GM19023 (cell line): ENCODE measurements at regions not wholly inside any gene's neighbourhood (a gene's known extent, or its start where the extent isn't known, plus 50 kb on each side); places are given as distances from the start of the nearest gene placed in this dataset.
"Not testable (repeated sequence)": the region's sequence is repeated elsewhere in the genome, so short reads cannot be mapped to it uniquely, and the experiment has no call there.

ENCODE experiments used
- ATAC-seq: cut with Tn5 transposase; IDR thresholded peaks from one replicate; pipeline ENCODE4 v1.9.1; 2021; ENCODE audit warnings: mild to moderate bottlenecking, moderate library complexity; ENCODE audit not compliant: unreplicated experiment

DNA sequence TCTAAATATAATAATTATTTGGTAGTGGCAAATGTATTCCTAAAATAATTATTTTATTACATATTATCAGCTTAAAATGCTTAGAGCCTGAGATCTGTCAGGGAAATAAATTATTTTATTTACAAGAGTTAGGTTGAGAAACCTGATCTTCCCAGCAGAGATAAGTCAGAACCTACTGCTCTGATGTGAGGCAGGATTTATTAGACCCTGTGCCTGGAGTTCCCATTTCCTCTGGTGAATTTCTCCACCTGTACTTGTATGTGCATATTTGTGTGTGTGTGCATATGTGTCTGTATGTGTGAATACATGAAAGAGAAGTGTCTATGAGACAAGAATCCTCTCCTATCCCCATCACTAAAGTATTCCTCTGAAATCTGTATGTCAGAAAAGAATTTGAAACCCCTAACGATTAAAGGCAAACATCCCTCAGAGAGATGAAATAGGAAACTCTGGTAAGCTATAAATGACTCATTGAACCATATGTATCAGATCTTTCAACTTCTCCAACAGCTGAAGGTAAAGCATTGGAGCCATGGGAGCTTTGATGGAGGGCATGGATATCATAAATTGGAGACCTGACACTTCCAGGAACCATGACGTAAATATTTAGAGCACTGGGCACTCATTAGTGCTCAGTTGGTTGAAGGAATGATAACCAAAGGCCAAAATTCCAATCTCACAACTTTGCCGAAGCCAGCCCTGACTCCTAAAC is 190.9 kb downstream of the XPNPEP1 start:
- no peak for ATAC-seq

GRCh38 chr10:109729895-109730294 is 193.4 kb downstream of the XPNPEP1 start:
- ATAC-seq = not testable (repeated sequence)

DNA sequence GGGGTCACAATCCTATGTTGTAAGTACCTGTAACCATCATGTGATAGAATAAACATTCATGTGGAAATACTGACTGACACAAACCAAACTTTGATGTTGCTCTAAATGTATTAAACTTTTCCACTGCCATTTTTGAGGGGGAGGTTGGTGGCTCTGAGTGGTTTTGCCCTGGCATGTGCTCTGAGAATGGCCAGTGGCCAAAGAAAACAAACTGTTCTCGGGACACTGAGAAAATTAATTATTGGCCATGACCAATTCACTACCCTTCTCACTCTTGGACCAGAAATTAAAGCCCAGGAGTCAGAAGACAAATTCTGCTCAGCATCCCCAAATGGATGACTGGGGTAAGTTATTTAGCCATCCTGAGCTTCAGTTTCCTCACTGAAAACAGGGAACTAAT is 195.9 kb downstream of the XPNPEP1 start:
- ATAC-seq = no peak

- ATAC-seq = no peak
Measured at GRCh38 chr10:109726473-109726872, 196.8 kb downstream of the XPNPEP1 start.

- no peak for ATAC-seq
Measured at GRCh38 chr10:109723305-109723704, 200.0 kb downstream of the XPNPEP1 start.

DNA sequence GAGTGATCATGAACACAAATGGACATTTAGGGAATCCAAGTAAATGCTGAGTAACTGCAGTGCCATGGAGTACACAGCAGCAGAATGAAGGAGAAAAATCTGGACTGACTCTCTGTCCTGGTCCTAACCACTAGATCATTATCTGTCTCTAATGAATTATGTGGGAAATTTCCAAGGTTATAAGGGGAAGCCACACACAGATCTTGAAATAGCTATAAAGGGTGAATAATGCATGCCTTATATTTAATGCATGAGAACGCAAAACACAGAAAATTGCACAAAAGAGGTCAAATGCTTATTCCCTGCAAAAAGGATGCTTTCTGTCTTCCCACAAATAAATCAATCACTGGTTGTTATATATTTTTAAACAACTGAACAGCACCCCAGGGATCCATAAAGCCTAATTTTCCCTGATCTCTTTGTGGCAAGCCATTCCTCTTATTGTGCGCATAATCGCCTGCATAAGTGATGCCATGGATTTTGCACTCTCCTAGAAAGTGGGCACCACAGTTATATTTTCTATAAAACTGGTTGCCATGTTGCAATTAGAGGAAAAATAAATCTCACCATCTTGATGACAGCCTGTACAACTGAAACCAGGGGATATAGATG is 201.8 kb downstream of the XPNPEP1 start:
- no peak for ATAC-seq

DNA sequence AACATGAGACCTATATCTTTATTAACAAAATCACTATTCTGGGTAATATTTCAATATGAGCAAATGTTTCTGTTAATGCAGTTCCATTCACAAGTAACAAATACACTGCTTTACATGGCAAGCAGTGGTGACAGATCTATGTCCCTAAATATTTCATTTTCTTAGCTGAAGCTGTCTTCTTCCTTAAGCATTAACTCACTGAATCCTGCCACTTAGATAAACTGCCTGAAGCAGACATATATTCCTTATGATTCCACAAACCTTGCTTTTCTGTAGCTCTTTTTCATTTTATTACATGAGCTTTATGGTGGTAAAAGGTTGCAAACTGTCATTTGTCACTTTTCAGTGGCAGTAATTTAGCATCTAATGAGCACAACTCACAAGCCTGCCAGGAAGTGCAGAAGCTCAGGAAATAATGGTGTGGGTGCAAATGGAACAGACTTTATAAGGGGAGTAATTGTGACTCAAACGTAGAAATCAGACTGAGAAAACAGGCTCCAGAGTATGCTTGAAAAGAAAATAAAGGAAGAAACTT is 217.2 kb downstream of the XPNPEP1 start:
- no peak for ATAC-seq

GRCh38 chr10:109701633-109702215 is 221.6 kb downstream of the XPNPEP1 start:
- no peak for ATAC-seq

DNA sequence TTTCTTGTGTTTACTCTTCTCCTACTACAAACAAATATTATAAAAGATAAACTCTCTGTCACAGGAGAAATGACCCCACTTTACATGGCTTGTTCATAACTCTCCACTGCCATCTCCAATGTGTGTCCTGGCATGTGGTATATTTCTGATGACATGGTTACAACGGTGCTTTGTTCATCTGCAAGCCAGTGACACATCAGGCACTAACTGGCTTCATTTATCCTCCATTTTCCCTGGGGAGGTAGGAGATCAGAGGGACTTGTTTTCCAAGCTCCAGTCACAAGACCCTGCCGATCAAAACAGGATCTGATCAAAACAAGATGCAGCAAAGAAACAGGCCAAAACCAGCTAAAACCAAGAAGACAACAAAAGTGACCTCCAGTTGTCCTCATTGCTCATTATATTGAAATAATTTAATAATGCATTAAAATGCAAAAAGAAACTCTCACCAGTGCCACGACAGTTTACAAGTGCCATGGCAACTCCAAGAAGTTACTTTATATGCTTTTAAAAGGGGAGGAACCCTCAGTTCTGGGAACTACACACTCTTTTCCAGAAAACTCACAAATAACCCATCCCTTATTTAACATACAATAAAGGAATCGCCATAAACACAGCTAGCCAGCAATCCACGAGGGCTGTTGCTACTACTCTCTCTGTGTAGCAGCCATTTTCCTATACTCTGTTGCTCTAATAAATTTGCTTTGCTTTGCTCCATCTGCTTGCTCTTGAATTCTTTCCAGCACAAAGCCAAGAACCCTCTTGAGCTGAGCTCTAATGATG is 224.2 kb downstream of the XPNPEP1 start:
- no peak for ATAC-seq

- no peak for ATAC-seq
Measured at GRCh38 chr10:109698086-109698485, 225.2 kb downstream of the XPNPEP1 start.

DNA sequence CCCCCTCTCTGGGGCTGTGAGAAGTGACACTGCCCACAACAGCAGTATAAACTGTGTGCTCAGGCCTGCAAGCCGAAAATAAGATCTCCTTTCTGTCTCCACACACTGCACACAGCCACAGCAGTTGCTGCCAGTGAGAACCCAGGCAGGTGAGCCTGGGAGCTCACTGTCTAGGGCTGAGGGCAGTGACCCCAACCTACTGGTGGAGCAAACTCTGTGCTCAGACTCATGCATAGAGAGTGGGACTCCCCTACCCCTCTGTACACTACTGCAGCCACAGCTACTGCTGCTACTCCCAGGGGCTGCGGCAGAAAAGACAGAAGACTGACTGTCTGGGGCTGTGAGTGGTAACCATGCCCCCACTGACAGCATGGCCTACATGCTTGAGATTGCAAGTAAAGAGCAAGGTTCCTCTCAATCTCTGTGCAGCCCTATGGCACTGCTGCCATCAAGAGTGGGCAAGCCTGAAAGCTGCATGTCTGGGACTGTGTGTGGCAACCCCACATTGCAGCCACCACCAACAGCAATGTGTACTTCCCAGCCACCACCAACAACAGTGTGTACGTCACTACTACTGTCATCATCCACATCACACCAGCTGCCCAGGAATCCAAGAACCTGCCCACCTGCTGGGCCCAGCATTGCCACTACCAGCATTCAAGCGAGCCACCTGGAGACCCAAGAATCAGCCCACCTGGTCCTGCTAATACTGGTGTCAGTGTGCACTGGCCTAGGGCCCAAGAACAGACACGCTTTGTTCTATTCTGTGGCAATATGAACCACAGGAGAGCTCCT is 226.1 kb downstream of the XPNPEP1 start:
- no peak for ATAC-seq

DNA sequence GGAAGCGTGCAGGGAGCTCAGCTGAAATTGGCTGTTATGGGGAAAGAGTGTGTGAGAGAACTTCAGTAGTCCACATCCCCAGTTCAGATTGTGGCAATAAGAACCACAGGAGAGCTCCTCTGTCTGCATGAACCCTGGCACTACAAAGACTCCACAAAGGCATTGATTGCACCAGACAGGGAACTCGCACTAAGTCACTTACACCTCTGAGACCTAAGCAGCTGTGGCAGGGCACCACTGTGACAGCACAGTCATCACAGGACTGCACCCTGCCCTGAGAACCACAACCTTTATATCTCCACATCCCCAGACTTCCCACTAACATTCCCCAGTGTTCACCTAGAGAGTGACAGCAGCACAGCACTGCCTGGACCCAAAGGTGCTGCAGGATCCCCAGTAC is 226.8 kb downstream of the XPNPEP1 start:
- ATAC-seq = no peak

GRCh38 chr10:109695988-109696387 is 227.3 kb downstream of the XPNPEP1 start:
- no peak for ATAC-seq

DNA sequence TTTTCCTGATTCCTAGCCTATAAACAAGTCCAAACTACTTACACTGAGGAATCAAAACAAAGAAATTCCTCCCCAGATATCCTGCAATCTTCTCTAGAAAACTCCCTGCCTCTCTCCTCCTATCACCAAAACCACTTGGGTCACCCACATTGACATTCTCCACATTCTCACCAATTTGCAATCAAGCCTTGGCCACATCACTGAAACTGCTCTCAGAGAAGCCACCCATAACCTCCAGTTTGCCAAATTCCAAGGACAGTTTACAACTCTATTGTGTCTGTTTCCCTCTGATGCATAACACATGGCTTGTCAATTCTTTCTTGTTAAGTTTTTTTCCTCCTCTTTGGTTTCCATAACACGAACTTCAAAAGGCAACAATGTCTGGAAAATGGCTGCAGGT is 233.5 kb downstream of the XPNPEP1 start:
- no peak for ATAC-seq

- ATAC-seq = no peak
Measured at GRCh38 chr10:109679478-109679877, 243.8 kb downstream of the XPNPEP1 start.

GRCh38 chr10:109678857-109679256 is 244.5 kb downstream of the XPNPEP1 start:
- no peak for ATAC-seq

GRCh38 chr10:109676703-109677102 is 246.6 kb downstream of the XPNPEP1 start:
- ATAC-seq = no peak

DNA sequence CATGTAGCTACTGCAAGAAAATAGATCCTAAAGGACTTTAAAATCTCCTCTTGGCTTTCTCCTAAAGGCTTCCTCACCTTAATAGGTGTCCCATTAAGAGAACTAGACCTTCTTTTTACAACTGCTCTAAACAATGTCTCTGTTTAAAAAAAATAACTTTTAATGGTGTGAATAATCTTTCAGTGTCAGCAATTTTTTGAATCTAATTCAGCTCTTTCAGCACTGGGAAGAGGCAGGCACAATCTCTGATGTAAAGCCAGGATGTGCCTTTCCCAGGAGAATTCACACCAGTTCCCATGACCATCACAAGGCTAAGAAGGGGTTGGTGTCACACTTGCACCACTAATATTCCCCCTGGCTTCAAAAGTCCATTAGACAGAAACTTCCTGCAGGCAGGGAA is 254.6 kb downstream of the XPNPEP1 start:
- ATAC-seq = no peak

- ATAC-seq = no peak
Measured at GRCh38 chr10:109668154-109668665, 255.1 kb downstream of the XPNPEP1 start.

DNA sequence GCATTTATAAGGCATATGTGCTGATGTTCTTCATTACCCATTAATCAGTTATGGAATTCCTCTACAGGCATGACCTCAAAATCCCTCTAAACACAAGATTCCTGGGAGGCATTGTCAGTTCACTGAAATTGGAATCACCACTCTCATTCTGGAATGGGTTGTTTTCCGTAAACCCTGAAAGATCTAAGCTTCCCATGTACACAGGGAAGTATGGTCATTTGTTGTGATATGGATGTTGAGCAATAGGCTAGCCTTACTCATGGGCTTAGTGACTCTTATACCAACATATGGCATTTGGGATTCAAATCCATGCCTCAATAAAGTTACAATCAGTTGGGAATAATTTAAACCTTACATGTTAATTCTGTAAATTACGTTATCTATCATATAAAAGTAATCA is 258.0 kb downstream of the XPNPEP1 start:
- no peak for ATAC-seq
